NCI-H1694 treated with DMSO at 0.1 percent for 48 hours (cell line): ENCODE measurements at regions not wholly inside any gene's neighbourhood (a gene's known extent, or its start where the extent isn't known, plus 50 kb on each side); places are given as distances from the start of the nearest gene placed in this dataset.

Experiments used
- DNase-seq: peaks from one replicate; lab custom pipeline; 2025; lab: John Stamatoyannopoulos, UW

DNA sequence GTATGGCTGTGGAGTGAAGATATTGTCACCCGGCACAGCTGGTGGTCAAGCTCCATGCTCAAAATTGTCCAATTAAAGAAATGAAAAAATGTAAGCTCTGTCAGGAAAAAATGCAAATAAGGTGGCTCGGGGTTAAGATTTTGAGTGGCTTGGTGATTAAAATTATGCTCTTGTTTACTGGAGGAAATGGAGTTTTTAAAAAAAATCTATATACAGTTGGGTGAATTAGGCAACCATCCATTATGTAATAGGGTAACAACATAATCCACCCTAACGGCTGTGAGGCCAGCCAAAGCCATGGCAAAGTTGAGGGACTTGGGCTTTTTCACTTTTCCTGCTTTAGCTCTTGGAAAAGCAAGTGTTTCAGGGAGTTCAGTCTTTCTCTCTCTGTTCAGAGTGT, 260.8 kb upstream of the HABP2 start:
- no peak for DNase-seq

DNA sequence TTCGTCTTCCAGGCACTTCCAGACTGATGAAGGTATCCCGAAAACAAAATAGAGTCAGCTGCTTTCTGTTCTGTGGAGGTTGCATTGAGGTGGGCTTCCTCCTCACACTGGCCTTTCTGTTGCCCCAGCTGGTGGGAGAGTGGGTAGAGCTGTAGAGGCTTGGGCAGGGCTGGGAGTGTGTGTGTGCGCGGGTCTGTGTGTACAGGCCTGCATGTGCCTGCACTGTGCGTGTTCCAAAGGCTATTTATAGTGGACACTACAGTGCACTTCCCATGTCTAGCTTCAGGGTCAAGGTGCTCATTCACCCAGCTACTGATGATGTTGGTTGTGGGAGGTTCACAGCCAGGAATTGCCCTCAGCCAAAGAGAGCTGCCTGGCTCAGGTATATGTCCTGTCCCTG, 260.1 kb upstream of the HABP2 start:
- DNase-seq, result no peak

DNA sequence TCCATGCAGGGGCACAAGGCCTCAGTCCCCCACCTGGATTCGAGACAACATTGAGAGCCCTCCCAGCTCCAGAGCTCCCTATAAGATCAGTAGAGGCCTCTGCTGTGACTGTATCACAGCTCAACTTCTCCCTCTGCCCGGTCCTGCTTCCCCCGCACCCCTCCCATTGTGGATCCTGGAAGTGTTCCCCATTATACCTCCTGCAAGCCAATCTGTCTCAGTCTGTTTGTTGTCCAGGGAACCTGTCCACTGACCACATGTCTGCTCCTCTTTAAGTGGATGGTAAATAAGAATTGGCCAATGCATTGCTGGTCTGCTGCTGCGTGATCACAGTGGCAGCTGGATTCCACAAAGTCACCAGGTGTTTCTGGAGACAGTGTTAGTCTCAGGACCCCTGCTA, 259.7 kb upstream of the HABP2 start:
- DNase-seq, result no peak

DNA sequence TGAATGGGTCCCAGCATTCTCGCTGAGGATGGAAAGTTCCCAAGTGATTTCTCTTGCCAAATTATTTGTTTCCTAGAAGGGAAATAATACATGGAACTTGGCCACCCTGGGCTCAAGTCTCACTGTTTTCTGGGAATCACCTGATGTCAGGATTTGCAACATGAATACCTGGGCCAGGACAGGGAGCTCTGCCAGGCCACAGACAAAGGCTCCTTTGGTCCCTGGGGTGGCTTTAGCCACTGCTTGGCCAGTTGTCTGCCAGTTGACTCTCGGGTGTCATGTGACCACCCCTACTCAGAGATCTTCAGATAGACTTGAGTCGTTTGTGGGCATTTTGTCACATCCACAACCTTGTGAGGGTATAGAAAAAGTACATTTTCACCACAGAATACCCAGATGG, 258.0 kb upstream of the HABP2 start:
- no peak for DNase-seq

DNA sequence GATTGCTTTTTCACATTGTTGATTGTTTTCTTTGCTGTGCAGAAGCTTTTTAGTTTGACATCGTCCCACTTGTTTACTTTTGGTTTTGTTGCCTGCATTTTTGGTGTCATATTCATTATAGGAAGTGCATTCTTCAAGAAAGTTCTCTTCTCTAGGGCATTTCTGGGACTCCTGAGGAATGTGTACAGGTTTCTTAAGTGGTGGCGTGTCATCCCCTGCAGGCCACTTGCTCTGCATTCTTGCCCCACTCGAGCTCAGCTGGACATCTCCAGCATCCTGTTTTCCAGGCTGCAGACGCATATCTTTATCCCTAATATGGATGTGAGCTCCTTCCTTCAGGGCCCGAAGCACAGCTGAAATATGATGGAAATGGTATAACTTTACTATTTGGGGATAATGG, 255.6 kb upstream of the HABP2 start:
- no peak for DNase-seq

DNA sequence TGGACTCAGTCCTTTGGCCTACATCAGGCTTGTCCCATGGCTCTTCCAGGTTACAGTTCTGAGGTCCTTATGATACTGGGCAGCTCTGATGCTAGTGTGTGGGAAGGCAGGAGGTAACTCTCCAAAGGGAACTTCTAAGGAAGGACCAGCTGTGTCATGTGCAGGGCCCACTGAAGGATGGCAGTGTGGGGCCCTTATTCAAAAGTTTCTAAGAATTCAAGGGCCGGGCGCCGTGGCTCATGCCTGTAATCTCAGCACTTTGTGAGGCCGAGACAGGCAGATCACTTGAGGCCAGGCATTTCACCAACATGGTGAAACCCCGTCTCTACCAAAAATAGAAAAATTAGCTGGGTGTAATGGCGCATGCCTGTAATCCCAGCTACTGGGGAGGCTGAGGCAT, 254.2 kb upstream of the HABP2 start:
- no peak for DNase-seq

DNA sequence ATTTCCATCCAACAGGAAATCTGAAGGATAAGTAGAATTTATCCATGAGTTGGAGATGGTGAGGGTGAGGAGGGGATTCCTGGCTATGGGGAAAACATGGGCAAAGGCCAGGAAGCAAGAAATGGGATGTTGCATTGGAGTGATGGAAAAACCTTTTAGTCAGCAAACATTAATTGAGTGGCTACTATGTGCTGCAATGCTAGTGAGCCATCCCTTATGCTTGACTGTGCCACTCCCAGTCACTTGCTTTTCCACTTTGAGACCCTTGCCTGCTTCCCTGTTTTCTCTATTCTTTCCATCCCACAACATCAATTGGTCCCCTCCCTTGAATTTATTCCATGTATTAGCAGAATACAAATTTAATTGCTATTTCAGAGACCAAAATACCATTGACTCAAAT, 252.7 kb upstream of the HABP2 start:
- DNase-seq, result no peak

DNA sequence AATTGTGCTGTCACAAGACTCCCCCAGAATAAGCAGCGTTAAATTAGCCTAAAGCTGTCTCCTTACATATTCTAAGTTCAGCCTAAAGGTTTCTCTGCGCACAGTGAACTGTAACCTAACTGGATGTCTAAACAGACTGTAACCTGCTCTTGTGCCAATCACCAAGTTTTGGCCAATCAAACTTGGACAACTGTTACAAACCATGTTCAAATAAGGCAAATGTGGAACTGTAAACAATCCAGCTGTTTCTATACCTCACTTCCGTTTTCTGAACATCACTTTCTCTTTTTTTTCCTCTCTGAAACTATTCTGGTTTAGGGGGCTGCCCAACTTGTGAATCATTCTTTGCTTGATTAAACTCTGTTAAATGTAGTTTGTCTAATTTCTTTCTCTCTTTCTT, 252.2 kb upstream of the HABP2 start:
- DNase-seq, result no peak

DNA sequence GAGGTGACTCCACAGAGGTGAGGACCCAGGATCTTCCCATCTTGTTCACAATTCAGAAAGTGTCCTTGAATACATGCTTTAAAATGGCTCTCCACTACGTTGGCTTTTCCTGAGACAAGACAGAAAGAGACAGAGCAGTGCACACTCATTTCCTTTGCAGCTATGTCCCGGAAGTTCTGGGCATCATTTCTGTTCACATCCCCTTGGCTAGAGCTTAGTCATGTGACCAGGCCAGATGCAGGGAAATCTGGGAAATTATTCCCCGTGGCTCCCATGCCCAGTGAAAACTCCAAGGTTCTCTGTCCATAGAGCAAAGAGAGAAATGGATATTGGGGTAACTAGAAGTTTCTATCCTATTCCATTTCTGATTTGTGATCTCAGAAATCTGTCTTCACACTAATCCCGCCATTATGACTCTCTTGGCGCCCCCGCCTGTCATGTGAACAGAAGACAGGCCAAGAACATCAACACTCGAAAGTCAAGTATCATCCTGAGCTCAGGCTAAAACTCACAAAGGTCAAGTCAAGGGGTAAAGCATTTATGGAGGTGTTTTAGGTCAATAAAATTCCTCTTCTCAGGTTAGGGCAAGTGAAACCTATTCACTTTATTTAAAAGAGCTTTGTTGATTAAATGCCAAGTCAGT, 251.4 kb upstream of the HABP2 start:
- DNase-seq, result no peak

DNA sequence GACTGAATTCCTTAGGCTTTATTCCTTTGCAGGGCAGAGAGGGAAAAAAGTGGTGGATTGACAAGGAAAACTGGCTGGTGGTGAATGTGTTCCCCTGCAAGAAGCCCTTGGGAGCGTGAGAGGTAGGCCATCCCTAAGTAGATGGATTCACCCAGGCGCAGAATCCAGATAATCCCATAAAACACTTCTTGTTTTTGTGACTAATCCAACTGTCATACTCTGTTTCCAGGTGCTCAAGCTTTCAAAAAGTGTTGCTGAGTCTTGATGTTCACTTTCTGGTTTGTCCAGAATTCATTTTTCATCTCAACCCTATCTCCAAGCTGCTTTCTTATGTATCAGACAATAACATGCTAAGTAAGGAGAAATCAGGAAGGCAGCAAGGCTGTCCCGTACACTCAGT, 250.8 kb upstream of the HABP2 start:
- DNase-seq, result no peak

DNA sequence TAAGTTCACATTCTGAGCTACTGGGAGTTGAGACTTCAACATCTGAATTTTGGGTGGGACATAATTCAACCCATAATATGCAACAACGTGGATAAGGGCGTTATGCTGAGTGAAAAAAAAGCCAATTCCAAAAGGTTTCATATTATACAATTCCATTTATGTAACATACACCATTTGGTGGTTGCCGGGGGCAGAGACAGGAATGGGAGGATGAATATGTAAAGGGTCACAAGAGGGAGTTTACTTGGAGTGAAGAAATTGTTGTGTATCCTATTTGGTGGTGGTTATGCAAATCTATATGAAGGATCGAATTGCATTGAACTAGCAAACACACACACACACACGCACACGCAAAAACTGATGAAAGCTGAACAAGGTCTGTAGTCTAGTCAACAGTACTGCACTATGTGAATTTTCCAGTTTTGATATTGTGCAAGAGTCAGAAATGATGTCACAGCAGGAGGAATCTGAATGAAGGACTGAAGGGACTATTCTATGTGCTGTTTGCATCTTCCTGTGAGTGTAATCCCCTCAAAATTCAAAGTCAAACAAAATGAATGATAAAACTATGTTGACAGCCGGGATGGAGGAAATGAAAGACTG, 249.2 kb upstream of the HABP2 start:
- no peak for DNase-seq

DNA sequence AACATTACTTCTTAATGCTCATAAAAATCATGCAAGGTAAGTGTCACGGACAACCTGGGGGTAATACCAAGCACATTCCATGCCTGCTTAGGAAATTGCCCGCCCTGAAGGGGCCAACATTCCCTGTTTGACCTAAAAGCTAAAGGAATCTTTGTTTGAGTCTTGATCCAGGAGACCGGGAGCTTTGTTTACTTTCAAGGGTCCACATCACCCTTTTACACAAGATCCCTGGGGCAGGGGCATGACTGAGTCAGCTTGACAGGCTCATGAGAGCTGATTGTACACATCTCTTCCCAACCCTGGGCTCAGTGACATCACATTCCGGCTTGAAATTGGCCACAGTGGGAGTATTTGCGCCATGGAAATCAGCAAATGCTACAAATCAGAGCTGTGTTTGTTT, 248.1 kb upstream of the HABP2 start:
- DNase-seq, result no peak

DNA sequence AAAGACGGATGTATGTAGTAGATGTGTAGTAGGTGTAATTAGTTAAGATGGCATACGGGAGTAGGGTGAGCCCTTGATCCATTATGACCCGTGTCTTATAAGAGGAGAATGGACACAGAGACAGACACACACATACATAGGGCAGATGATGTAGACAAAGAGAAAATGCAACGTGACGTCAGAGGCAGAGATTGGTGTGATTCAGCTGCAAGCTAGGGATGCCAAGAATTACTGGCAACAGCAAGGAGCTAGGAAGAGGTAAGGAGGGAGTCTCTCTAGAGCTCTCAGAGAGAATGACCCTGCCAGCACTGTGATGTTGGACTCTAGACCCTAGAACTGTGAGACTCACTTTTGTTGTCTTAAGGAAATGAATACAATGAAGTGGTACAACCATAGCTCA, 247.0 kb upstream of the HABP2 start:
- DNase-seq, result no peak

DNA sequence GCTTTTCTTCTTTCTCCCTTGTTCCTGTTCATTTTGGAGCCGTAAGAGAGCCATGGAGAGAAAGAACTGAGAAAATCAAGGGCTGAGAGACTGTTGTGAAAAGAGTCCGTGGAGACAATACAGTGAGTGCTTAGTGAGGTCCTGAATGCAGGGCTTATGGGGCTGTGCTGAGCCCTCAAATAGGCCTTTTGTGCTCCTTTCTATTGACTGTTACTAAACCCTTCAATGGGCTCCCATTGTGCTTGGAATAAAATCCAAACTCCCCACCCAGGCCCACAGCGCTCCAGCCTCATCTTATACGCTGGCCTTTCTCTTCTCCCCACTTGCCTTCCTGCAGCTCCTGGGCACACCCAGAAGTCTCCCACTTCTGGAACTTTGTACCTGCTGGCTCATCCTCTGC, 243.1 kb upstream of the HABP2 start:
- DNase-seq, result no peak

DNA sequence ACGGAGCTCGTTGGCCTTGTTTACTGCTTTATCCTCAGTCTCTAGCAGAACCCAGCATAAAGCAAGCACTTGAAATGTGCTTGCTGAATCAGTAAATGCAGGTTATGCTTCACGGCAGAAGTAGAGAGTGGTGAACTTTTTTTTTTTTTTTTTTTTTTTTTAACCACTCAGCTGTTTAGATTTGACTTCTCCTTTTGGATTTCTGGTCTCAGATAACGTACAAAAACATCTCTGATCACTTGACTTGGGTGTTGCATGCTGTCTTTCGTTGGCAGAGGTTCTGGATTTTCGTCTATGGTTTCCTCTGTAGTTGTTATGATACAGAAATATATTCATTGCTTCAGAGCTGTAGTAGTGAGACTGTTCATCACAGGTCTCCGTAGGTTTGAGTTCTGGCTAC, 242.5 kb upstream of the HABP2 start:
- no peak for DNase-seq

DNA sequence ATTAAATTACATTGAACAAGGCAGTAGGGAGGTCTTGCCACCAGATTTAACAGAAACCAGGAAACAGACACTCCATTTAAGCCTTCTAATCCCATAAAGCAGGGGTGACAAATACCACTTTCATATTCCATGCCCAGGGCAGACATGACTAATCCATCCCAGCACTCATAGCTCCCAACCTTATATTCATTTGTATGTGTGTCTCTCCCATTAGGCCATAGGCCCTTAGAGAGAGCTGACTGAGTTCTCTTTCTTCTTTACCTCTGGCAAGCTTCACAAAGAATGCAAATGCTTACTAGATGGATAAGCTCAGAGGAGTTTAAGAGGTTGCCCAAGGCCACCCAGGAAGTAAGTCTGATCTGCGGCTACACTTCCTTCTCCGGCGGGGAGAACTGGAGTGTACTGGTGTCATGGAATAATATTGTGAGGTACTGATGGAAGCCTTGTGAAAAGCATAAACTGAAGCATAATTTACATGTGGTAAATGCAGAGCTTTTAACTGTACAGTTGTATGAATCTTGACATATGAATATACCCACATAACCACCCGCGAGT, 239.7 kb upstream of the HABP2 start:
- DNase-seq, result no peak

DNA sequence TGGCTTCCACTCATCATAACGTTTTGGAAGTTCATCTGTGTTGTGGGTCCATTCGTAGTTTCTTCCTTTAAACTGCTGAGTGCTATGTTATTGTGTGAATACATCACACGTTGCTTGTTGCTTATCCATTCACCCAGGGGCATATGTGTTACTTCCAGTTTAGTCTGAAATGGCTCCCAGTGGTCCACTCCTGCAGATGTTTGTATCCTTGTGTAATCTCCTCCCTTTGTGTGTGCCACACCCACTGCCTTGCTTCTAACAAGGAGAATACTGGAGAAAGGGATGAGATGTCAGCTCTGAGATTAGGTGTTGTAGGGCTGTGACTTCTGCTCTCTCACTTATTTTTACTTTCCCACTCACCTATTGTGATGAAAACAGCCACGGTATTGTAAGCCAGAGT, 239.1 kb upstream of the HABP2 start:
- no peak for DNase-seq

DNA sequence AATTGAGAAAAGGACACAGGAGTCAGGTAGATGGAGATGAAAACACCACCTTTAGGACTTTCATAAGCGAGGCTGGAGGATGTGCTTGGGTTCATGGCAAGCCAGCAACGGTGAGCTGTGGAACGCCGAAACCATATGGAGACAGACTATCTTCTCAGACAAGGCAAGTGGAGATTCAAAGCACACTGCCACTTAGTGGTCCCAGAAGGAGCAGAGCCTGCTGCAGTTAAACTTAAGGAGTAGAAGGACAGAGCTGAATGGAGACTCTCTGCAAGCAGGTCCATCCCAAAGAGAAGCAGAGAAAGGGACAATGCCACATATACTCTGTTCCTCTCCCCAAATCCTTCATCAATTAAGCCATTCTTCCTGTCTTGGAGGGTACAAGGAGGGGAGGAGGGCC, 236.3 kb upstream of the HABP2 start:
- DNase-seq, result no peak

DNA sequence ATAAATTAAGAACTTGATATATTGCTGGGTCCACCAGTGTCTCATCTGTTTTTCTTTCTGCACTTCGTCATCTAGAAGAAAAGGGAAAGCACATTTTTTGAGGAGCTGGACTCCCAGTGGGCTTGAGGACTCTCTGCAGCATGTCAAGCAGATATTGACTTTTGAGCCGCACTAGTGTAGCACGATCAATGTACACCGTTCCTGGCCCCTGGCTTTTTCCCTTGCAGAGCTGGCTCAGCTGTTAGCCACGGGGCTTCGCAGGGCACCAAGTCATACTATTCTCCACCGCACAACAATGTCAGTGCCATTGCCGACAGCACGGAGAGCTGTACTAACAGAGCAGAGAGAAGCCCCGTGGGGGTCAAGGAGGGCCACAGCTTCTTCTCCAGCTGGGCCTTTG, 235.4 kb upstream of the HABP2 start:
- DNase-seq, result no peak

DNA sequence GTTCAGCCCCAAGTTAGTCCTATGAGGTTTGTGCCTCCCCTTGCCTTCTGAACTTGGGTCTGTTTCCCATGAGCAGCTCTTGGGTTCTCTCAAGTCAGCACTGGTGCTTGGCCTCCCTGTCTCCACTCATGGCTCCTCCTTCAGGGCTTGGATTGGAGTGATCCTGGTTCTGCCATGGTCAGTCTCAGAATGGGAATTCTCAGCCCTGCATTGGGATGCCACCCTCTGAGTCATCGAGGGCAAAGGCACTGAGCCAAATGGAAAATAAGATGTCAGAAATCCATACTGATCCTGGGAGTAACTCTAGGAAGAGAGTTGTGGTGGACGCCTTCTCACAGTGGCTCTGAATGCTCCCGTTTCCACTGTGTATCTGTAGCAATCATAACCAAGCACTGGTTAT, 233.4 kb upstream of the HABP2 start:
- DNase-seq, result no peak

DNA sequence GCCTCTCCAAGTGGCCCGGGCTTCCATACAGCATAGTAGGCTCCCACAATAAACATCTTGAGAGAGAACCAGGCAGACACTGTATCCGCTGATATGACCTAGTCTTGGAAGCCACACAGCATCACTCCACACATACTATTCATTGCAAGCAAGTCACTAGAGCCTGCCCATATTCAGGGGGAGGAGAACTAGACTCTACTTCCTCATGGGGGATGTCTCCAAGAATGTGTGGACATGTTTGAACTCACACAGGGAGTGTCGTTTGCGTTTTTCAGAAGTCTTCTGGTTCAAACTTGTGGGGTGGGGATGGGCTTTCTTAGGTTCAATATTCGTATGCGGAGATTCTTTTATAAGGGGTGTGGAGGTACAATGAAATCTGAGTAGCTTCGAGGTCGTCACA, 232.6 kb upstream of the HABP2 start:
- DNase-seq, result no peak

DNA sequence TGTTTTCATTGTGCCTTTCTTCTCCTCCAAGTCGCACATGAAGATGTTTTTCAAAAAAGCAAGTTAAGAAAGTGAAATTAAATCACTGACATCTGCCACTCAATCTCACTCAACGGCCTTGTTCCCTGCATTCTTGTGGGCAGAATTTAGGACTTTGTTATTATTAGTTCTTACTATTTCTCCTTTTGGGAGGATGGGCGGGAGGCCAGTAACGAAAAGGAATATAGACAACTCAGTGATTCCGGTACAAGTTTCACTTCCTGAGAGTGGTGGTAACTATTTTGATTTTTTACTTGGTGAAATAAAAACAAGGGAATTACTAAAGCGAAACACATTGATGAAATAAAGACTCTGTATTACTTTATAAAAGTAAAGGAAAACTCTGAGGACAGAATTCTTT, 231.9 kb upstream of the HABP2 start:
- DNase-seq, result no peak

DNA sequence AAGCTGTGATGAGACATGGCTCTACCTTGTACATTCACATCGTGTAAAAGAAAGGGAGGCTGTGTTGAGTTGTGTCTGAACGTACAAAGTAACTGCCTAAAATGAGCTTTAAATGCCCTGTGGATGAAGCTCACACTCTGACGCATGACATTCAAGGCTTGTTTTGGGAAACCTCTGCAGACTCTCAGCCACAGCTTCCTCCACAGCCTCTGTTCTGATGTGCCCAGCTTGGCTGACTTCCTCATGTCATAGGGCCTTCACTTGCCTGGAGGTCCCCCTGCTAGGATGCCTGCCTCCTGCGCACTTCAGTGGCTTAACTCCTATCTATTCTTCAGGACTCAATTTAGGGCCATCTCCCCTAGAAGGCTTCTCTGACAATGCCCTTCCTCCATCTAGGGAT, 230.0 kb upstream of the HABP2 start:
- DNase-seq, result no peak

DNA sequence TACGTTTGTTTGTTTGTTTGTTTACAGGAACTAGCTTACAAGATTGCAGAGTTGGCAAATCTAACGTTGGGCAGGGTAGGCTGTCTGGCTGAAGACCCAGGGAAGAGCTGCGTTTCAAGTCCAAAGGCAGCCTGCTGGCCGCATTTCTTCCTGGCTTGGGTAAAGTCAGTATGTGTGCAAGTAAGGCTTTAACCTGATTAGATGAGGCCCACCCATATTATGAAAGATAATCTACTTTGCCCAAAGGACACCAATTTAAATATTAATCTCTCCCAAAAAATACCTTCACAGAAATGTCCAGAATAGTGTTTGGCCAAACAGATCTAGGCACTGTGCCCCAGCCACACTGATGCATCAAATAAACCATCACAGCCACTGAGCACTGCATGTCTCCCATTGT, 228.9 kb upstream of the HABP2 start:
- no peak for DNase-seq
